GM19023 (cell line): ENCODE measurements at regions not wholly inside any gene's neighbourhood (a gene's known extent, or its start where the extent isn't known, plus 50 kb on each side); places are given as distances from the start of the nearest gene placed in this dataset.

Source experiments
- ATAC-seq: cut with Tn5 transposase; IDR thresholded peaks from one replicate; pipeline ENCODE4 v1.9.1; 2021; ENCODE audit warnings: mild to moderate bottlenecking, moderate library complexity; ENCODE audit not compliant: unreplicated experiment

DNA sequence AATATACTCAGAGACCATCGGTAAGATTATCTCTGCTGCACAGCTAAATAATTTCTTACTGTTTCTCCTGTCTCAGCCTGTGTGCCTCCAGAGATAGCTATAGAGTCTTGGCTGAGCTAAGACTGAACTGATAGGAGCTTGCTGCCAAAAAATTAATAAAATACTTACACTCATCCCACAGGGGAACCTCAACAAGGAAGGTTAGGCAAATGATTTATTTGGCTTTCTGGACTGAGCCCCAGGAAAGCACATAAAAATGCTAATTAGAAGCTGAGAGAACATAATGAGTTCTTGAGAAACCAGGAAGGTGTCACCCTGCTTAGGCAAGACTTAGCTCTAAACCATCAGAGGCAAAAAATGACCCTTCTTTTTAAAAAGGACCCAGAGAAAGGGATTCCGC, 534.5 kb downstream of the TNS3 start:
- no peak for ATAC-seq

DNA sequence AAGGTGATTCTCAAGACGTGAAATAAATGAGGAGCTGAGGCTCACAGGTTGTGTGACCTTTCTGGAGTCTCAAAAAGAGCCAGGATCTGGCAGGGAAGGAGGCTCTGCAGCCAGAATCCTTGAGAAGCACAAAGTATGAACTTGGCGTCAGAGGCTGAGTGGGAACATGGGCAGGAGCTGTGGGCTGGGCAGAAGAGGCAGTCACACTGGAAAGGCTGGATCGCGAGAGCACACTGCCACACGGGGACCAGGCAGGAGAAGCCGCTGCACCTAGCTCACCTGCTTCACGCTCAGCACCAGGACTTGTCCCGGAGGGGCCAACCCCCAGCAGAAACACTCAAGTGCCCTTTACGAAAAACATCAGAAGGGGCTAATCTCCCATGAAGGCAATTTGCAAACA, 535.0 kb downstream of the TNS3 start:
- ATAC-seq, result no peak

GRCh38 chr7:47045207-47046051, 536.5 kb downstream of the TNS3 start:
- no peak for ATAC-seq

GRCh38 chr7:47044625-47045024, 537.3 kb downstream of the TNS3 start:
- no peak for ATAC-seq

- ATAC-seq, result no peak
Measured at GRCh38 chr7:47043304-47043703, 538.6 kb downstream of the TNS3 start.

- no peak for ATAC-seq
Measured at GRCh38 chr7:47042669-47043068, 539.2 kb downstream of the TNS3 start.

DNA sequence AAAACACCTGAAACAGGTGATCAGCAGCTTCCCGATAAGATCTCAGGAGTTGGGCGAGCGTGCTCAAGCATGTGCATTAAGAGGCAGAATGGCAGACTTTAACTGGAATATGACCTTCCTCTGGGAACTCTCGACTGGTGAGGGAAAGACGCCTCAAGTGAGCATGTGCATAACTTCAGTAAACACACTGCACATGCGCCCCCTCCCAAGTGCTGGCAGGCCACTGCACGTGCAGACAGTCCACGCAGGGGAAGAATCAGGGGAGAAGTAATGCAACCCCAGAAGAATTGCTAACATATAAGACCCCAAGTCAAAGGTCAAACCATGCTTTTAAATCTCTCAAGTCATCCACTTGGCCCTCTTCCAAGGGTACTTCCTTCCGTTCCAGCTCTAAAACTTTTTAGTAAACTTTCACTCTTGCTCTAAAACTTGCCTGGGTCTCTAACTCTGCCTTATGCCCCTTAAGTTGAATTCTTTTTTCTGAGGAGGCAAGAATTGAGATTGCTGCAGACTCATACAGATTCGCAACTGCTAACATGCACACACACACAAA, 541.0 kb downstream of the TNS3 start:
- no peak for ATAC-seq

DNA sequence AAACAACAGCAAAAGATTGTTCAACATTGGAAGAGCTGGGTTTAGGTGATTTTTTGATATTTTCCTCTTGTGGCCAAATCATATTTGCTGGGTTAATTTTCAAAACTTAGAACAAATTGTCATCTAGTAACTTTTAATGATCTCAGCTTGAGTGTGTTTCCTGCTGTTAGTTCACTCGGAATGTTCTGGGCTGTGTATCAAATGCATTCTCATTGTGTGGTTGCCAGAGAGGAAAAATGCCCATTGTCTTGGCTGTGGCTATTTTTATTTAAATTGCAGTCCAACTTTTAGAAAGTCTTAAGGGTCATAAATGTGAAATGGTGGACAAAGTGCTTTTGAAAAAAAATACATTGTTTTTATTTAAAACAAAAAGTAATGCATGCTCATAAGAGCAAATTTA, 542.0 kb downstream of the TNS3 start:
- no peak for ATAC-seq

- ATAC-seq, result no peak
Measured at GRCh38 chr7:47039089-47039648, 542.7 kb downstream of the TNS3 start.

GRCh38 chr7:47038621-47039020, 543.3 kb downstream of the TNS3 start:
- no peak for ATAC-seq

- no peak for ATAC-seq
Measured at GRCh38 chr7:47037607-47038006, 544.3 kb downstream of the TNS3 start.

GRCh38 chr7:47036909-47037308, 545.0 kb downstream of the TNS3 start:
- no peak for ATAC-seq

DNA sequence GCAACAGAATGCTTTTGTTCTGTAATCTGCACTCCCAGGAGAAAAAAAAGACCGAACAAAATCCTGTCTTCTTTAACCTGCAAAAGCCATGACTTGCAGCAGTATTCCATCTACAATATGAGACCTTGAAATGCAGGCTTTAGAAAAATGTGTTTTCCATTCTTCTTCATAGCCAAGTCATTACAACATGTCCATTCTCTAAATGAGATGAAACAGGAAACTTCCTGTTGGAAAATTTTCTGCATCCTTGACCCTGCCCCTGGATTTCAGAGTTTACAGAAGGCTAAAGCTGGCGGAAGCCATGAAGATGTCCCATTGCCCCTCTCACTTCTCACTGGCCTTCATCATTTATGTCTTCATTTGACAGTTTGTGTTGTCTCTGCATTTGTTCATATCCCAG, 546.4 kb downstream of the TNS3 start:
- no peak for ATAC-seq

DNA sequence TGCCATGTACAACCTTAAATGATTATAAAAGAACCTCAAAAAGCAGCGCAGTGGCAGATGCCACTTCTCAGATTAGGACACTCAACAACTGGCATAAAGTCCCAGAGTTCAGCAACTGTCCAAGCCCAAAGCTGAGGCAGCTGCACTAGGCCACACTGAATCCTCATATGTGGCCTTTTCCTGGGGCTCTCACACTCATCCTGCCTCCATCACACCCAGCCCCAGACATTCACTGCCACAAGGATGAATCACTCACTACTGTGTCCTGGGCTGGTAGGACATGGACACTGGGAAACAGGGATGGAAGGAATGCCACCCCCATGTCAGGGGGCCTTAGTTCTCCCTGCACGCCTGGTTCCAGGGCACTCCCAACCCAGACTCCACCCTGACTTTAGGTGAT, 547.7 kb downstream of the TNS3 start:
- no peak for ATAC-seq

DNA sequence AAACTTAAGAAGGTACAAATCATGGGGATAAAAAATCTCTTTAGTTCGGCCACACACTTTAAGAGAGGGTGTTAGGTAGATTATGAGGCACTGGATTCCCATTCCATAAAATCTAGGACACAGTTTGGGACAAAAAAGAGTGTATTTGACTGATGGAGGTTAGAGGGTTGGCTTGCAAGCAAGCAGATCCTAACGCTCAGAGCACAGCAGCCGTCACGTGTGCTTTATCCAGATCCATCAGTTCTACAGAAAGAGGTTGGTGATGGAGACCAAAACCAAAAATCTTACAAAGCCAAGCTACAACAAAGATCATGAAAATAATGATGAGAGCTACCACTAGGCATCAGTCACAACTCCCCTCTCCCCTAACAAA, 549.4 kb downstream of the TNS3 start:
- ATAC-seq, result no peak

DNA sequence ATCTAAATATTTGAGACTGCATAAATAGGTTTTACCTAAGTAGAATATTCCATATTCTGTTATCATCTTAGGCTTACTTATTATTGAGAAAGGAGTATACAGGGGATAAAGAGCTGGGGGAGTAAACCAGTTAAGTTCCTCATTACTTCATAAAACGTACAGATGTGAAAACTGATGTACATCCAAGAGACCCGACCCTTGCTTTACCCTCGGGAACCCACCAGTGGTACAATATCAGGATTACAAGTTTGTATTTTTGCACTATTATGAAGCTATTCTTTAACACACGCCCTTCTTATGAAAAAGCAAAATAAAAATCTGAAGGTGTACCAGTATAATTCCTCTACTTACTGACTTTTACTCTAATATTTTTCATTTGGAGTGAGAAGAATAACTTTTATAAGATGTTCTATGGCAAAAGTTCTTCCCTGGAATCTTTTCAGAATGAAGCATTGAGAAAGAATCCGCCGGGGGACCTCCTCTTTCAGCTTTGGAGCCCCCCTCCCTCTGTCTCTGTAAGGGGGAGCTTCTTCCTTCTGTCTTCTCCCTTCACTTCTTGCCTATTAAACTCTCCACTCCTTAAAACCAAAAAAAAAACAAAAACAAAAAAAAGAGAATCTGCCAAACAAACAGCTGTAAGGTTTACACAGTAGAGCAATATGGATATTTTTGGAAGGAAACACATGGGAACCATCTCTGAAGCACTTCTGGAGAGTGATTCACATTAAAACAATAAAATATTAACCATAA, 550.0 kb downstream of the TNS3 start:
- no peak for ATAC-seq

DNA sequence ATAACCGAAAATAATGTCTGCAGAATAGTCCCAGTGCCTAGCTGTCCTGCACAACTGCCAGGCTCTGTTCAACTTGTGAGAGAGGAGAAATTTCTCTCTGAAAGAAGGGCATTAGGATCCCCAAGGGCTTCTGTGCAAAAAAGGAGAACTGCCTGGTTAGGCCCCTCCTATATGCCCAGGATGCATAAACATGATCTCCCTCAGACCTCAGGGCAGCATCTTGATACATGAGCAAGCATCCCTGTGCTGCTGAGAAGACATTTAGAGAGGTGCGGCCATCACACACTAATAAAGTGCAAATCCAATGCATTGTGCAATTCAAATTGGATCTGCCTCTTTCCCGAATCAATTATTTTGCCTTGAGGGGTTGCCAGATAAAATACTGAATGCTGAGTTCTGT, 553.6 kb downstream of the TNS3 start:
- no peak for ATAC-seq

- no peak for ATAC-seq
Measured at GRCh38 chr7:47027695-47028240, 554.1 kb downstream of the TNS3 start.

- no peak for ATAC-seq
Measured at GRCh38 chr7:47026780-47027361, 555.0 kb downstream of the TNS3 start.

GRCh38 chr7:47024991-47025390, 556.9 kb downstream of the TNS3 start:
- ATAC-seq, result no peak

GRCh38 chr7:47008461-47008860, 573.5 kb downstream of the TNS3 start:
- no peak for ATAC-seq
